ENCODE measurements at regions not wholly inside any gene's neighbourhood (a gene's known extent, or its start where the extent isn't known, plus 50 kb on each side); places are given as distances from the start of the nearest gene placed in this dataset.
"Not testable (repeated sequence)": the region's sequence is repeated elsewhere in the genome, so short reads cannot be mapped to it uniquely, and the experiment has no call there.

- DNase-seq, result peak; percentile 42
These were observed 355.1 kb upstream of the DAB2 start for GRCh38 chr5:39779831-39780230.

- peak; percentile 29 for DNase-seq
These were observed 351.1 kb upstream of the DAB2 start for GRCh38 chr5:39775797-39776365.

GRCh38 chr5:39775086-39775796 lies 350.5 kb upstream of the DAB2 start:
- DNase-seq, result peak; percentile 90

- peak; percentile 78 for DNase-seq
These were observed 349.8 kb upstream of the DAB2 start for GRCh38 chr5:39774605-39775004.

GRCh38 chr5:39772307-39772706 lies 347.5 kb upstream of the DAB2 start:
- no peak for DNase-seq

- DNase-seq, result peak; percentile 37
These were observed 343.1 kb upstream of the DAB2 start for GRCh38 chr5:39767916-39768315.

GRCh38 chr5:39765366-39765765 lies 340.6 kb upstream of the DAB2 start:
- peak; percentile 89 for DNase-seq

- DNase-seq, result no peak
These were observed 338.0 kb upstream of the DAB2 start for GRCh38 chr5:39762761-39763160.

GRCh38 chr5:39761199-39761950 lies 336.6 kb upstream of the DAB2 start:
- no peak for DNase-seq

GRCh38 chr5:39760385-39761198 lies 335.8 kb upstream of the DAB2 start:
- peak; percentile 97 for DNase-seq

- peak; percentile 64 for DNase-seq
These were observed 334.9 kb upstream of the DAB2 start for GRCh38 chr5:39759701-39760100.

GRCh38 chr5:39758426-39758825 lies 333.6 kb upstream of the DAB2 start:
- no peak for DNase-seq

- peak; percentile 85 for DNase-seq
These were observed 332.4 kb upstream of the DAB2 start for GRCh38 chr5:39757131-39757530.

- DNase-seq, result peak; percentile 98
These were observed 331.2 kb upstream of the DAB2 start for GRCh38 chr5:39755986-39756385.

GRCh38 chr5:39755452-39755851 lies 330.7 kb upstream of the DAB2 start:
- no peak for DNase-seq

- not testable (repeated sequence) for DNase-seq
These were observed 329.0 kb upstream of the DAB2 start for GRCh38 chr5:39753747-39754146.

- no peak for DNase-seq
These were observed 325.9 kb upstream of the DAB2 start for GRCh38 chr5:39750661-39751060.

GRCh38 chr5:39742916-39743315 lies 318.1 kb upstream of the DAB2 start:
- DNase-seq, result no peak

- DNase-seq, result no peak
These were observed 315.6 kb upstream of the DAB2 start for GRCh38 chr5:39740404-39740803.

GRCh38 chr5:39732166-39732565 lies 307.4 kb upstream of the DAB2 start:
- no peak for DNase-seq

GRCh38 chr5:39730699-39731098 lies 305.9 kb upstream of the DAB2 start:
- no peak for DNase-seq

GRCh38 chr5:39730006-39730405 lies 305.2 kb upstream of the DAB2 start:
- DNase-seq, result no peak

GRCh38 chr5:39726467-39726866 lies 301.7 kb upstream of the DAB2 start:
- DNase-seq, result no peak
